HUES64 (cell line): ENCODE measurements at regions not wholly inside any gene's neighbourhood (a gene's known extent, or its start where the extent isn't known, plus 50 kb on each side); places are given as distances from the start of the nearest gene placed in this dataset.

ENCODE experiments used
- H3K27ac ChIP-seq: 2 replicates; pipeline ENCODE4 v1.7.0; 2013; ENCODE audit warnings: low read depth, low read length, inconsistent platforms
- H3K27me3 ChIP-seq: 2 replicates; pipeline ENCODE4 v1.6.1; 2013; ENCODE audit warnings: mild to moderate bottlenecking, low read length; ENCODE audit not compliant: insufficient read depth
- H3K36me3 ChIP-seq: 2 replicates; pipeline ENCODE4 v1.6.1; 2013; ENCODE audit warnings: mild to moderate bottlenecking, low read length; ENCODE audit not compliant: insufficient read depth
- H3K4me1 ChIP-seq: 2 replicates; pipeline ENCODE4 v1.6.1; 2013; ENCODE audit warnings: mild to moderate bottlenecking, low read length, moderate library complexity; ENCODE audit not compliant: insufficient read depth
- H3K4me3 ChIP-seq: 2 replicates; pipeline ENCODE4 v1.5.1; 2013; ENCODE audit warnings: mild to moderate bottlenecking, low read length, moderate library complexity
- H3K9ac ChIP-seq: 2 replicates; pipeline ENCODE4 v1.6.1; 2013; ENCODE audit warnings: mild to moderate bottlenecking, low read depth, low read length
- H3K9me3 ChIP-seq: 2 replicates; pipeline ENCODE4 v1.6.1; 2013; ENCODE audit warnings: low read depth, low read length; ENCODE audit not compliant: insufficient read depth
- WGBS: fragments of 150-250, 120-280 bp; methylation state at CpG from one replicate; pipeline ENCODE4 v1.1.7; 2013; ENCODE audit warnings: missing lambda C conversion rate; 5-methylcytosine and 5-hydroxymethylcytosine counted together

- 92% methylated on average over 6 of the region's 6 CpGs for WGBS
- Histone ChIP-seq H3K27ac (no peak overlapping the region), H3K4me1 (no peaks in the 10 kb centered on the region), H3K4me3 (no peak overlapping the region), H3K9ac (no peak overlapping the region), H3K27me3 (no peaks in the 10 kb centered on the region), H3K36me3 (no peaks in the 10 kb centered on the region), H3K9me3 (no peaks in the 10 kb centered on the region)
Measured at GRCh38 chr13:105259426-105259825, 1276.0 kb downstream of the EFNB2 start.

- Histone ChIP-seq H3K4me1 (no peaks in the 10 kb centered on the region), H3K4me3 (no peak overlapping the region), H3K36me3 (no peaks in the 10 kb centered on the region), H3K9ac (no peak overlapping the region), H3K27ac (no peak overlapping the region), H3K9me3 (peaks cover under 1% of the 10 kb centered on the region; the same call in 1 of the 2 replicates), H3K27me3 (no peaks in the 10 kb centered on the region)
- 0% methylated on average over 1 of the region's 1 CpG for WGBS
Measured at GRCh38 chr13:105255472-105255871, 1280.0 kb downstream of the EFNB2 start.

- Histone ChIP-seq H3K27me3 (no peaks in the 10 kb centered on the region), H3K27ac (no peak overlapping the region), H3K4me3 (no peak overlapping the region), H3K9me3 (peaks cover 3% of the 10 kb centered on the region; the same call in 1 of the 2 replicates), H3K9ac (no peak overlapping the region), H3K4me1 (no peaks in the 10 kb centered on the region), H3K36me3 (no peaks in the 10 kb centered on the region)
Measured at GRCh38 chr13:105251293-105251692, 1284.2 kb downstream of the EFNB2 start.

GRCh38 chr13:105247830-105248229 lies 1287.6 kb downstream of the EFNB2 start:
- Histone ChIP-seq H3K9me3 (peaks cover 3% of the 10 kb centered on the region; the same call in 1 of the 2 replicates), H3K27ac (no peak overlapping the region), H3K4me3 (no peak overlapping the region), H3K27me3 (no peaks in the 10 kb centered on the region), H3K9ac (no peak overlapping the region), H3K4me1 (no peaks in the 10 kb centered on the region), H3K36me3 (no peaks in the 10 kb centered on the region)
- 90% methylated on average over 5 of the region's 5 CpGs for WGBS

- no peaks in the 10 kb centered on the region for H3K36me3 ChIP-seq
- no peak overlapping the region for H3K9ac ChIP-seq
- no peaks in the 10 kb centered on the region for H3K27me3 ChIP-seq
- H3K4me3 ChIP-seq, result no peak overlapping the region
- 91% methylated on average over 3 of the region's 3 CpGs for WGBS
- no peaks in the 10 kb centered on the region for H3K9me3 ChIP-seq
- no peak overlapping the region for H3K27ac ChIP-seq
- H3K4me1 ChIP-seq, result no peaks in the 10 kb centered on the region
Measured at GRCh38 chr13:105240371-105240770, 1295.1 kb downstream of the EFNB2 start.

- H3K9ac ChIP-seq, result no peak overlapping the region
- WGBS, result 93% methylated on average over 5 of the region's 5 CpGs
- H3K4me1 ChIP-seq, result no peaks in the 10 kb centered on the region
- no peaks in the 10 kb centered on the region for H3K27me3 ChIP-seq
- H3K4me3 ChIP-seq, result no peak overlapping the region
- H3K36me3 ChIP-seq, result no peaks in the 10 kb centered on the region
- no peak overlapping the region for H3K27ac ChIP-seq
- H3K9me3 ChIP-seq, result no peaks in the 10 kb centered on the region
Measured at GRCh38 chr13:105232439-105232838, 1303.0 kb downstream of the EFNB2 start.

- Histone ChIP-seq H3K27ac (no peak overlapping the region), H3K4me1 (no peaks in the 10 kb centered on the region), H3K9ac (no peak overlapping the region), H3K9me3 (no peaks in the 10 kb centered on the region), H3K27me3 (no peaks in the 10 kb centered on the region), H3K4me3 (no peak overlapping the region), H3K36me3 (no peaks in the 10 kb centered on the region)
- WGBS, result 96% methylated on average over 6 of the region's 7 CpGs
Measured at GRCh38 chr13:105232006-105232405, 1303.5 kb downstream of the EFNB2 start.

GRCh38 chr13:105231579-105231978 lies 1303.9 kb downstream of the EFNB2 start:
- 92% methylated on average over 2 of the region's 2 CpGs for WGBS
- Histone ChIP-seq H3K36me3 (no peaks in the 10 kb centered on the region), H3K9ac (no peak overlapping the region), H3K4me3 (no peak overlapping the region), H3K27me3 (no peaks in the 10 kb centered on the region), H3K9me3 (no peaks in the 10 kb centered on the region), H3K4me1 (no peaks in the 10 kb centered on the region), H3K27ac (no peak overlapping the region)

GRCh38 chr13:105220881-105221280 lies 1314.6 kb downstream of the EFNB2 start:
- WGBS, result 96% methylated on average over 4 of the region's 4 CpGs
- H3K36me3 ChIP-seq, result no peaks in the 10 kb centered on the region

GRCh38 chr13:105220063-105220462 lies 1315.4 kb downstream of the EFNB2 start:
- Histone ChIP-seq H3K4me3 (no peak overlapping the region), H3K36me3 (no peaks in the 10 kb centered on the region), H3K4me1 (no peaks in the 10 kb centered on the region), H3K27ac (no peak overlapping the region), H3K9ac (no peak overlapping the region), H3K27me3 (no peaks in the 10 kb centered on the region), H3K9me3 (no peaks in the 10 kb centered on the region; the same call in 1 of the 2 replicates)
- 95% methylated on average over 8 of the region's 8 CpGs for WGBS

More at GRCh38 chr13:105220881-105221280, 1314.6 kb downstream of the EFNB2 start:
- Histone ChIP-seq H3K27ac (no peak overlapping the region), H3K4me1 (no peaks in the 10 kb centered on the region), H3K9me3 (no peaks in the 10 kb centered on the region; the same call in 1 of the 2 replicates), H3K4me3 (no peak overlapping the region), H3K9ac (no peak overlapping the region), H3K27me3 (no peaks in the 10 kb centered on the region)

GRCh38 chr13:105219651-105220050 lies 1315.8 kb downstream of the EFNB2 start:
- no peaks in the 10 kb centered on the region for H3K36me3 ChIP-seq
- 93% methylated on average over 1 of the region's 1 CpG for WGBS

GRCh38 chr13:105213512-105213911 lies 1322.0 kb downstream of the EFNB2 start:
- Histone ChIP-seq H3K9ac (no peak overlapping the region), H3K36me3 (no peaks in the 10 kb centered on the region), H3K27ac (no peak overlapping the region), H3K4me1 (no peaks in the 10 kb centered on the region), H3K4me3 (no peak overlapping the region), H3K27me3 (no peaks in the 10 kb centered on the region), H3K9me3 (no peaks in the 10 kb centered on the region)
- WGBS, result 94% methylated on average over 2 of the region's 3 CpGs

More at GRCh38 chr13:105219651-105220050, 1315.8 kb downstream of the EFNB2 start:
- Histone ChIP-seq H3K27me3 (no peaks in the 10 kb centered on the region), H3K27ac (no peak overlapping the region), H3K4me1 (no peaks in the 10 kb centered on the region), H3K9ac (no peak overlapping the region), H3K4me3 (no peak overlapping the region), H3K9me3 (no peaks in the 10 kb centered on the region)
